Parathyroid adenoma (tissue), 2 donors: ENCODE measurements at regions not wholly inside any gene's neighbourhood (a gene's known extent, or its start where the extent isn't known, plus 50 kb on each side); places are given as distances from the start of the nearest gene placed in this dataset.

Experiments
- H2AFZ ChIP-seq: fragments of 300-600 bp; sonication (generic); one replicate; pipeline ENCODE4 v1.7.0; 2017; ENCODE audit warnings: antibody characterized with exemption, mild to moderate bottlenecking
- H3K27ac ChIP-seq: fragments of 300-600 bp; sonication (generic); one replicate; pipeline ENCODE4 v1.7.0; 2017
- H3K27me3 ChIP-seq: fragments of 300-600 bp; sonication (generic); one replicate; pipeline ENCODE4 v1.7.0; 2017; ENCODE audit warnings: low read length; ENCODE audit not compliant: control insufficient read depth, insufficient read depth
- H3K36me3 ChIP-seq: fragments of 300-600 bp; sonication (generic); one replicate; pipeline ENCODE4 v1.7.0; 2017; ENCODE audit warnings: low read length; ENCODE audit not compliant: control insufficient read depth, insufficient read depth
- H3K4me1 ChIP-seq: fragments of 300-600 bp; sonication (generic); one replicate; pipeline ENCODE4 v1.7.0; 2017; ENCODE audit warnings: control low read depth
- H3K4me2 ChIP-seq: fragments of 300-600 bp; sonication (generic); one replicate; pipeline ENCODE4 v1.7.0; 2017; ENCODE audit warnings: low read length
- H3K4me3 ChIP-seq: fragments of 300-600 bp; sonication (generic); one replicate; pipeline ENCODE4 v1.7.0; 2017; ENCODE audit warnings: low read depth, low read length
- H3K79me2 ChIP-seq: fragments of 300-600 bp; sonication (generic); one replicate; pipeline ENCODE4 v1.7.0; 2017; ENCODE audit warnings: control low read depth
- H3K9ac ChIP-seq: fragments of 300-600 bp; sonication (generic); one replicate; pipeline ENCODE4 v1.7.0; 2017; ENCODE audit warnings: mild to moderate bottlenecking
- H3K9me3 ChIP-seq: fragments of 300-600 bp; sonication (generic); one replicate; pipeline ENCODE4 v1.7.0; 2017; ENCODE audit warnings: low read length; ENCODE audit not compliant: control insufficient read depth
- CTCF ChIP-seq: fragments of 300-600 bp; sonication (generic); IDR thresholded peaks from one replicate; pipeline ENCODE4 v1.7.0; 2017; ENCODE audit warnings: antibody characterized with exemption, mild to moderate bottlenecking
- donor health status: primary hyperparathyroidism.

GRCh38 chr7:142376356-142376997 lies 118.6 kb upstream of the PRSS58 start:
- TF ChIP-seq CTCF: no peak
- H3K79me2 ChIP-seq: no peaks in the 10 kb centered on the region
- no peaks in the 10 kb centered on the region for H3K27me3 ChIP-seq
- no peak overlapping the region for H3K9ac ChIP-seq
- peaks cover 27% of the 10 kb centered on the region for H3K4me1 ChIP-seq
- H3K4me3 ChIP-seq: no peak overlapping the region
- H3K36me3 ChIP-seq: no peaks in the 10 kb centered on the region
- no peak overlapping the region for H2AFZ ChIP-seq
- H3K4me2 ChIP-seq: no peak overlapping the region
- H3K27ac ChIP-seq: no peak overlapping the region
- no peaks in the 10 kb centered on the region for H3K9me3 ChIP-seq

DNA sequence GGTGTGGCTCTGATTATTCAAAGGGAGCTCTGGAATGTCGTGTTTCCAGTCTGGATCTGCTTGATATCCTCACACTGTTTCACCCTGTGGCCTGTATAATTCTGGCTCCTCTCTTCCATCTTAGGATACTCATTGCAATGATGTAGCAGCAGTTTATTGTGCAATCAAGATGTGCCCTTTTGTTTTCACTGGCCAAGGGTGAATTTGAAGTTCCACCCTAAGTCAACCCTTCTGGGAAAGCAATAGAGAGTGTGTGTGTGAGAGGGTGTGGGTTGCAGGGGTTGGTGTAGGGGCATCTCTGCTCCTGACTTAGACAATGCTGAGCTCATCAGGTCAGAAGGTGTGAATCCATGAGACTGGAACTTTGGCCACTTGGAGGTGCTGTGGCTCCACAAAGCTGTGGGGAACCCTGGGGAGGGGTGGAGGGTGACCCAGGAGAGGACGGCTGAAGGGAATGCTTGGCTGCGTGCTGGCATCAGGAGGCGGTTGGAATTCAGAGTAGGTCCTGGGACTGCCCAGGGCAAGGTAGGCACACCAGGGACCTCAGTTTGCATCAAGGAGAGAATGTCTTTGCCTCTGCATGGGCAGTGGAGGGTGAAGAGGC lies 118.0 kb upstream of the PRSS58 start:
- no peak overlapping the region for H3K4me3 ChIP-seq
- peak overlapping the region; percentile 8 for H2AFZ ChIP-seq
- TF ChIP-seq CTCF: peak; percentile 60
- no peak overlapping the region for H3K9ac ChIP-seq
- no peaks in the 10 kb centered on the region for H3K79me2 ChIP-seq
- H3K27me3 ChIP-seq: no peaks in the 10 kb centered on the region
- H3K36me3 ChIP-seq: no peaks in the 10 kb centered on the region
- H3K9me3 ChIP-seq: no peaks in the 10 kb centered on the region
- H3K4me2 ChIP-seq: no peak overlapping the region
- H3K27ac ChIP-seq: no peak overlapping the region
- H3K4me1 ChIP-seq: peaks cover 20% of the 10 kb centered on the region

- peaks cover 20% of the 10 kb centered on the region for H3K4me1 ChIP-seq
- H3K4me3 ChIP-seq: no peak overlapping the region
- no peaks in the 10 kb centered on the region for H3K79me2 ChIP-seq
- no peaks in the 10 kb centered on the region for H3K36me3 ChIP-seq
- H3K4me2 ChIP-seq: no peak overlapping the region
- peak overlapping the region; percentile 62 for H2AFZ ChIP-seq
- TF ChIP-seq CTCF: no peak
- no peaks in the 10 kb centered on the region for H3K27me3 ChIP-seq
- H3K9me3 ChIP-seq: no peaks in the 10 kb centered on the region
- H3K27ac ChIP-seq: no peak overlapping the region
- H3K9ac ChIP-seq: no peak overlapping the region
These were observed 114.9 kb upstream of the PRSS58 start for GRCh38 chr7:142372727-142373126.

- Histone ChIP-seq H3K27ac (no peak overlapping the region), H3K27me3 (no peaks in the 10 kb centered on the region), H3K4me2 (no peak overlapping the region), H3K9ac (no peak overlapping the region), H3K36me3 (no peaks in the 10 kb centered on the region), H3K4me1 (peaks cover 20% of the 10 kb centered on the region), H3K79me2 (no peaks in the 10 kb centered on the region), H3K4me3 (no peak overlapping the region), H3K9me3 (no peaks in the 10 kb centered on the region), H2AFZ (peak overlapping the region; percentile 29)
- TF ChIP-seq CTCF: no peak
These were observed 113.9 kb upstream of the PRSS58 start for GRCh38 chr7:142371586-142372377.
